OCI-LY1 (cell line): ENCODE measurements at regions not wholly inside any gene's neighbourhood (a gene's known extent, or its start where the extent isn't known, plus 50 kb on each side); places are given as distances from the start of the nearest gene placed in this dataset.

Experiments
- H2AFZ ChIP-seq: fragments of 200-600 bp; sonication (generic), shearing (Covaris generic); 2 replicates; pipeline ENCODE4 v1.6.0; 2014; ENCODE audit warnings: antibody characterized with exemption, mild to moderate bottlenecking, low read length
- H3F3A ChIP-seq: fragments of 200-600 bp; sonication (generic), shearing (Covaris generic); 2 replicates; pipeline ENCODE4 v1.6.0; 2014; ENCODE audit warnings: mild to moderate bottlenecking, antibody characterized with exemption, low read length, moderate library complexity; ENCODE audit not compliant: insufficient read depth
- H3K27ac ChIP-seq: fragments of 200-600 bp; sonication (generic); 2 replicates; pipeline ENCODE4 v1.5.1; 2014; ENCODE audit warnings: low read length, mixed run types, mild to moderate bottlenecking, low read depth; ENCODE audit not compliant: poor library complexity, severe bottlenecking
- H3K27me3 ChIP-seq: fragments of 200-600 bp; sonication (generic); 2 replicates; pipeline ENCODE4 v1.6.0; 2014; ENCODE audit warnings: antibody characterized with exemption, mild to moderate bottlenecking, low read length, moderate library complexity; ENCODE audit not compliant: insufficient read depth
- H3K36me3 ChIP-seq: fragments of 200-600 bp; sonication (generic); 2 replicates; pipeline ENCODE4 v1.6.1; 2014; ENCODE audit warnings: mild to moderate bottlenecking, antibody characterized with exemption, low read length, moderate library complexity, mixed read lengths; ENCODE audit not compliant: insufficient read depth
- H3K4me1 ChIP-seq: fragments of 200-600 bp; sonication (generic); 2 replicates; pipeline ENCODE4 v1.5.1; 2014; ENCODE audit warnings: mild to moderate bottlenecking, low read length, moderate library complexity; ENCODE audit not compliant: insufficient read depth, severe bottlenecking
- H3K4me2 ChIP-seq: fragments of 200-600 bp; sonication (generic), shearing (Covaris generic); 2 replicates; pipeline ENCODE4 v1.6.1; 2014; ENCODE audit warnings: low read length
- H3K4me3 ChIP-seq: fragments of 200-600 bp; sonication (generic); 2 replicates; pipeline ENCODE4 v1.5.1; 2014; ENCODE audit warnings: low read length, low read depth, mild to moderate bottlenecking, mixed read lengths; ENCODE audit not compliant: poor library complexity, severe bottlenecking
- H3K79me2 ChIP-seq: fragments of 200-600 bp; shearing (Covaris generic); 2 replicates; pipeline ENCODE4 v1.6.1; 2016; ENCODE audit warnings: mixed run types, low read length, mixed read lengths; ENCODE audit not compliant: insufficient read depth
- H3K9ac ChIP-seq: fragments of 200-600 bp; sonication (generic), shearing (Covaris generic); 2 replicates; pipeline ENCODE4 v1.6.1; 2014; ENCODE audit warnings: mild to moderate bottlenecking, low read length, mixed read lengths
- H3K9me2 ChIP-seq: fragments of 200-600 bp; sonication (generic), shearing (Covaris generic); 2 replicates; pipeline ENCODE4 v1.6.1; 2014; ENCODE audit warnings: low read depth, mild to moderate bottlenecking, low read length, mixed read lengths
- H3K9me3 ChIP-seq: fragments of 200-600 bp; shearing (Covaris generic); 2 replicates; pipeline ENCODE4 v1.6.1; 2014; ENCODE audit warnings: low read length, mixed read lengths
- H4K20me1 ChIP-seq: fragments of 200-600 bp; sonication (generic), shearing (Covaris generic); 2 replicates; pipeline ENCODE4 v1.6.0; 2016; ENCODE audit warnings: mild to moderate bottlenecking, low read length; ENCODE audit not compliant: insufficient read depth
- EZH2 ChIP-seq: fragments of 200-600 bp; sonication (generic), shearing (Covaris generic); IDR thresholded peaks from 2 replicates; pipeline ENCODE4 v1.8.0; 2017; ENCODE audit warnings: borderline replicate concordance, mixed run types, mild to moderate bottlenecking, antibody characterized with exemption, low read length, moderate library complexity, mixed read lengths
- TF ChIP-seq, protein P1 (sequence below): fragments of 200-600 bp; sonication (generic), shearing (Covaris generic); IDR thresholded peaks from 2 replicates; pipeline ENCODE4 v1.5.1; 2017; ENCODE audit warnings: mild to moderate bottlenecking, antibody characterized with exemption, low read length, moderate library complexity, mixed read lengths

DNA sequence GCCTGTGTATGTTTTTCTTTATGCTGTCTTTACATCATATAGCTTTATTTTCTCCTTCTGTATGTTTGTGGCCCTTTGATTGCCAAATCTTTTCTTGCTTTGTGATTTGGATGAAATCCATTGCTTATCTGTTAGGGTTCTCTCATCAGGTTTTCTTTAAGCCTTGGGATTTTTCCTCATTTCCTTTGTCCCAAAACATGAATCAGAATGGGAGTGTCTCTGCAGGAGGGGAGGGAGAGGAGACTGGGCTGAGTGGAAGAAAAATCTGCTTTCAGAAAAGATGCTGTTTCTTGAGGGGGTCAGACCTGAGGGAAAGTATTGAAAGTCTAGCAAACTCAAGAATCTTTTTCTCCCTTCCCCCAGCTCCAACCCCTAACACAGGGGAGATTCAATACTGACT lies 758.0 kb upstream of the MMS22L start:
- no peak overlapping the region for H3K27ac ChIP-seq
- no peaks in the 10 kb centered on the region for H3K9me2 ChIP-seq
- H3K27me3 ChIP-seq, result no peaks in the 10 kb centered on the region
- H3K4me1 ChIP-seq, result no peaks in the 10 kb centered on the region
- H3K9me3 ChIP-seq, result no peaks in the 10 kb centered on the region
- no peak overlapping the region for H3K4me3 ChIP-seq
- no peak overlapping the region for H3K4me2 ChIP-seq
- no peaks in the 10 kb centered on the region for H3F3A ChIP-seq
- TF ChIP-seq, protein P1, sequence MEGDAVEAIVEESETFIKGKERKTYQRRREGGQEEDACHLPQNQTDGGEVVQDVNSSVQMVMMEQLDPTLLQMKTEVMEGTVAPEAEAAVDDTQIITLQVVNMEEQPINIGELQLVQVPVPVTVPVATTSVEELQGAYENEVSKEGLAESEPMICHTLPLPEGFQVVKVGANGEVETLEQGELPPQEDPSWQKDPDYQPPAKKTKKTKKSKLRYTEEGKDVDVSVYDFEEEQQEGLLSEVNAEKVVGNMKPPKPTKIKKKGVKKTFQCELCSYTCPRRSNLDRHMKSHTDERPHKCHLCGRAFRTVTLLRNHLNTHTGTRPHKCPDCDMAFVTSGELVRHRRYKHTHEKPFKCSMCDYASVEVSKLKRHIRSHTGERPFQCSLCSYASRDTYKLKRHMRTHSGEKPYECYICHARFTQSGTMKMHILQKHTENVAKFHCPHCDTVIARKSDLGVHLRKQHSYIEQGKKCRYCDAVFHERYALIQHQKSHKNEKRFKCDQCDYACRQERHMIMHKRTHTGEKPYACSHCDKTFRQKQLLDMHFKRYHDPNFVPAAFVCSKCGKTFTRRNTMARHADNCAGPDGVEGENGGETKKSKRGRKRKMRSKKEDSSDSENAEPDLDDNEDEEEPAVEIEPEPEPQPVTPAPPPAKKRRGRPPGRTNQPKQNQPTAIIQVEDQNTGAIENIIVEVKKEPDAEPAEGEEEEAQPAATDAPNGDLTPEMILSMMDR, result no peak
- TF ChIP-seq EZH2, result no peak
- no peaks in the 10 kb centered on the region for H3K79me2 ChIP-seq
- H2AFZ ChIP-seq, result no peak overlapping the region
- H3K36me3 ChIP-seq, result no peaks in the 10 kb centered on the region
- H3K9ac ChIP-seq, result no peak overlapping the region
- H4K20me1 ChIP-seq, result no peaks in the 10 kb centered on the region

DNA sequence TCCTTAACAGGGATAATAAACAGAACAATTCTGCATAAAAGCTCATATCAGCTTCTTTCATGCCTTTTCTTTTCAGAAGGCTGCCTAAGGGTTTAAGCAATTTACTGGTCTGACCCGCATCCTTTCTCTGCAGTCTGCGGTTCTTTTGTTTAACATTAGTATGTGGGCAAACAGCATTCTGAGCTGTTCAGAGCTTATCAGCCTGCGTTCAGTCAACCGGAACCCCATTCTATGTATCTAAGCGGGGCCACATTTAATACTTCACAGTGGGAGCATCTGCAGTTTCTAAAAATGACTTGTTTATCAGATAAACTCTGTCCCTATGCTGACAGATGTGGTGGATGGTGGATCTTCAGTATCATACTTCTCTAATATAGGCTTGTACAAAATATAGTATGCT lies 758.9 kb upstream of the MMS22L start:
- Histone ChIP-seq H3F3A (no peaks in the 10 kb centered on the region), H3K36me3 (no peaks in the 10 kb centered on the region), H3K27me3 (no peaks in the 10 kb centered on the region), H3K4me1 (no peaks in the 10 kb centered on the region), H3K27ac (no peak overlapping the region), H3K79me2 (no peaks in the 10 kb centered on the region), H3K9me2 (no peaks in the 10 kb centered on the region), H3K4me3 (no peak overlapping the region), H3K9ac (no peak overlapping the region), H3K9me3 (no peaks in the 10 kb centered on the region), H4K20me1 (no peaks in the 10 kb centered on the region), H2AFZ (no peak overlapping the region), H3K4me2 (no peak overlapping the region)
- no peak for TF ChIP-seq EZH2
- TF ChIP-seq, protein P1, result no peak

DNA sequence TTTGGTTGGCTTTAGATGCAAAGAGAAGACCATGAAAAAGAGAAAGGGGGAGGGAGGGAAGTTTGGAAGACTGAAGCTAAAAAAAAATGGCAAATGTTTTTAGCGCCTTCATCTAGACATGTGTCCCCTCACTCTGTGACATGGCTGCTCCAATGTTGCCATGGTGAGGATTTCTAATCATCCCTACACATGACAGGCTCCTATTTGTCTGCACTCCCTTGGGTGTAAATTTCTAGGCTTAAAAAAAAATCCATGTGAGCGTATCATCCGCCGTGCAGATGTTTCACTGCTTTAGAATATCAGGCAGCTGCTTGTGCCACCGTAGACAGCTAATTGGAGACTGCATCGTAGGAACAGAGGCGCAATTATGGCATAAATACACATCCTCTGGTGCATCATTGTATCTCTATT lies 761.1 kb upstream of the MMS22L start:
- Histone ChIP-seq H3K9ac (no peak overlapping the region), H3F3A (no peaks in the 10 kb centered on the region), H3K27me3 (no peaks in the 10 kb centered on the region), H3K9me3 (no peaks in the 10 kb centered on the region), H3K27ac (no peak overlapping the region), H2AFZ (no peak overlapping the region), H3K79me2 (no peaks in the 10 kb centered on the region), H3K4me1 (no peaks in the 10 kb centered on the region), H3K4me3 (no peak overlapping the region), H4K20me1 (no peaks in the 10 kb centered on the region), H3K4me2 (no peak overlapping the region), H3K36me3 (no peaks in the 10 kb centered on the region), H3K9me2 (no peaks in the 10 kb centered on the region)
- no peak for TF ChIP-seq EZH2
- TF ChIP-seq, protein P1, result no peak
